HG03045 (cell line): ENCODE measurements at regions not wholly inside any gene's neighbourhood (a gene's known extent, or its start where the extent isn't known, plus 50 kb on each side); places are given as distances from the start of the nearest gene placed in this dataset.
"Not testable (repeated sequence)": the region's sequence is repeated elsewhere in the genome, so short reads cannot be mapped to it uniquely, and the experiment has no call there.

Experiments used
- ATAC-seq: cut with Tn5 transposase; IDR thresholded peaks from one replicate; pipeline ENCODE4 v1.9.1; 2021; ENCODE audit warnings: mild to moderate bottlenecking, moderate library complexity; ENCODE audit not compliant: unreplicated experiment

GRCh38 chr6:141133836-141134235 lies 998.9 kb upstream of the GJE1 start:
- ATAC-seq = no peak

GRCh38 chr6:141133346-141133745 lies 999.4 kb upstream of the GJE1 start:
- no peak for ATAC-seq

- ATAC-seq = no peak
Measured at GRCh38 chr6:141131616-141132015, 1001.1 kb upstream of the GJE1 start.

GRCh38 chr6:141123497-141123896 lies 1009.2 kb upstream of the GJE1 start:
- no peak for ATAC-seq

GRCh38 chr6:141123049-141123448 lies 1009.7 kb upstream of the GJE1 start:
- ATAC-seq = no peak

GRCh38 chr6:141118991-141119390 lies 1013.7 kb upstream of the GJE1 start:
- ATAC-seq = no peak

- ATAC-seq = no peak
Measured at GRCh38 chr6:141117874-141118273, 1014.9 kb upstream of the GJE1 start.

- no peak for ATAC-seq
Measured at GRCh38 chr6:141110481-141110880, 1022.2 kb upstream of the GJE1 start.

GRCh38 chr6:141107591-141108160 lies 1025.0 kb upstream of the GJE1 start:
- ATAC-seq = no peak

GRCh38 chr6:141105481-141105880 lies 1027.2 kb upstream of the GJE1 start:
- ATAC-seq = no peak

- no peak for ATAC-seq
Measured at GRCh38 chr6:141103246-141103645, 1029.5 kb upstream of the GJE1 start.

GRCh38 chr6:141097471-141097870 lies 1035.3 kb upstream of the GJE1 start:
- ATAC-seq = no peak

- no peak for ATAC-seq
Measured at GRCh38 chr6:141095308-141095707, 1037.4 kb upstream of the GJE1 start.

- no peak for ATAC-seq
Measured at GRCh38 chr6:141088171-141088570, 1044.6 kb upstream of the GJE1 start.

GRCh38 chr6:141077355-141078333 lies 1055.1 kb upstream of the GJE1 start:
- ATAC-seq = peak; percentile 78

- no peak for ATAC-seq
Measured at GRCh38 chr6:141057761-141058160, 1075.0 kb upstream of the GJE1 start.

GRCh38 chr6:141056945-141057625 lies 1075.6 kb upstream of the GJE1 start:
- no peak for ATAC-seq

GRCh38 chr6:141050471-141050870 lies 1082.3 kb upstream of the GJE1 start:
- no peak for ATAC-seq

GRCh38 chr6:141048451-141048850 lies 1084.3 kb upstream of the GJE1 start:
- ATAC-seq = no peak

- ATAC-seq = not testable (repeated sequence)
Measured at GRCh38 chr6:141046496-141046895, 1086.2 kb upstream of the GJE1 start.

GRCh38 chr6:141041596-141042087 lies 1091.1 kb upstream of the GJE1 start:
- ATAC-seq = no peak
